Skeletal muscle satellite cell (primary cell): ENCODE measurements at regions not wholly inside any gene's neighbourhood (a gene's known extent, or its start where the extent isn't known, plus 50 kb on each side); places are given as distances from the start of the nearest gene placed in this dataset.

Experiments used
- H3K27me3 ChIP-seq: 2 replicates; pipeline ENCODE4 v1.7.0; 2013; ENCODE audit warnings: low read length; ENCODE audit not compliant: control insufficient read depth, insufficient read depth
- H3K36me3 ChIP-seq: 2 replicates; pipeline ENCODE4 v1.7.0; 2013; ENCODE audit warnings: mild to moderate bottlenecking, control low read depth, low read length; ENCODE audit not compliant: insufficient read depth
- H3K4me1 ChIP-seq: 2 replicates; pipeline ENCODE4 v1.7.0; 2013; ENCODE audit warnings: low read length; ENCODE audit not compliant: control insufficient read depth, insufficient read depth
- H3K4me2 ChIP-seq: 2 replicates; pipeline ENCODE4 v1.7.0; 2013; ENCODE audit warnings: mild to moderate bottlenecking, low read length
- H3K4me3 ChIP-seq: 2 replicates; pipeline ENCODE4 v1.7.0; 2013; ENCODE audit warnings: low read length
- H3K9ac ChIP-seq: 2 replicates; pipeline ENCODE4 v1.7.0; 2013; ENCODE audit warnings: mild to moderate bottlenecking, low read depth, low read length, moderate library complexity
- H3K9me3 ChIP-seq: replicated peaks from 2 replicates; pipeline ENCODE4 v1.7.0; 2013; ENCODE audit warnings: mild to moderate bottlenecking, control low read depth, low read length

DNA sequence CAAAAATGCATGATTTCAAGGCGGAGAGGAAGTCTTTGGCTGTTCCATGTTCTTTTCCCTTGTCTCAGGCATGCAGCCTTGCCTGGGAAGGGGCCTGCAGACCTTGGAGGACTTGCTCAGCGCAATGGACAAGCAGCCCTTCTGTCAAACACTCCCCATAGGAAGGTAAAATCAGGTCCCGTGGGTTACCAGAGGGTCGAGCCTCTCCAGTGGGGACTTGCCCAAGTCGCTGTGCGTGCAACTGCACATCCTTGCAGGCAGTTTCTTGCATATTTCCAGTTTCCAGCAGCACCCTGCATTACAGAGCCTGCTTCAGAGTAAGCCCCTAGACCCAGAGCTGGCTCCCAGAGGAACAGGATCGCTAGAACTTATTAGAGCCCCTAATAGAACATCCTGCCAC, 75.5 kb upstream of the KLF13 start:
- H3K4me2 ChIP-seq, result no peak overlapping the region
- H3K9me3 ChIP-seq, result no peaks in the 10 kb centered on the region
- H3K4me1 ChIP-seq, result peaks cover 11% of the 10 kb centered on the region
- H3K9ac ChIP-seq, result no peak overlapping the region
- H3K27me3 ChIP-seq, result peaks cover 45% of the 10 kb centered on the region
- H3K36me3 ChIP-seq, result no peaks in the 10 kb centered on the region
- H3K4me3 ChIP-seq, result no peak overlapping the region

DNA sequence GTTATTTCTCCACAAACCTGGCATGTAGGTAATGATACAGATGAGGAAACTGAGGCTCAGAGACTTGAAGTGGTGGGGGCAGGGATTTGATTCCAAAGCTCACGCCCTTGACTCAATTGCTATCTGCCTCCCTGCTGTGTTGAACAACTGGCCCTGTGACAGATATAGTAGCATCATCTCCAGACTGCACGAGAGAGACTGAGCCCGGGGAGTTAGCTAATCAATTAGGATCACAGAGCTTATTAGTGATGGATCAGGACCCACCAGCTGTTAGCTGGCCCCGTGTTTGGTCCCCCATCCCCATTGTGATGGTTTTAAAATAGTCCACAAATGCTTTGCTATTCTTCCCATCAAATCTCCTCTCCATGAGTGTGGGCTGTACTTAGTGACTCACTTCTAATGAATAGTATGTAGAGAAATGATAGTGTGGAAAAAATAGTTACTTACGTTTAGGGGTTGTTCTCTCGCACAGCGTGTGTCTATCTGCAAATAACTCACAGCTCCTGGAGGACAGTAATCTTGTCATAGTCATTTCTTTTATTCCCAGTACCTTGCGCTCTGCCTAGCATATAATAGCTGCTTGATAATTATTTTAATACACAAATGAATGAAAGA, 74.4 kb upstream of the KLF13 start:
- Histone ChIP-seq H3K4me1 (peaks cover 11% of the 10 kb centered on the region), H3K4me2 (no peak overlapping the region), H3K27me3 (peaks cover 38% of the 10 kb centered on the region), H3K4me3 (no peak overlapping the region), H3K9me3 (no peaks in the 10 kb centered on the region), H3K9ac (no peak overlapping the region), H3K36me3 (no peaks in the 10 kb centered on the region)

DNA sequence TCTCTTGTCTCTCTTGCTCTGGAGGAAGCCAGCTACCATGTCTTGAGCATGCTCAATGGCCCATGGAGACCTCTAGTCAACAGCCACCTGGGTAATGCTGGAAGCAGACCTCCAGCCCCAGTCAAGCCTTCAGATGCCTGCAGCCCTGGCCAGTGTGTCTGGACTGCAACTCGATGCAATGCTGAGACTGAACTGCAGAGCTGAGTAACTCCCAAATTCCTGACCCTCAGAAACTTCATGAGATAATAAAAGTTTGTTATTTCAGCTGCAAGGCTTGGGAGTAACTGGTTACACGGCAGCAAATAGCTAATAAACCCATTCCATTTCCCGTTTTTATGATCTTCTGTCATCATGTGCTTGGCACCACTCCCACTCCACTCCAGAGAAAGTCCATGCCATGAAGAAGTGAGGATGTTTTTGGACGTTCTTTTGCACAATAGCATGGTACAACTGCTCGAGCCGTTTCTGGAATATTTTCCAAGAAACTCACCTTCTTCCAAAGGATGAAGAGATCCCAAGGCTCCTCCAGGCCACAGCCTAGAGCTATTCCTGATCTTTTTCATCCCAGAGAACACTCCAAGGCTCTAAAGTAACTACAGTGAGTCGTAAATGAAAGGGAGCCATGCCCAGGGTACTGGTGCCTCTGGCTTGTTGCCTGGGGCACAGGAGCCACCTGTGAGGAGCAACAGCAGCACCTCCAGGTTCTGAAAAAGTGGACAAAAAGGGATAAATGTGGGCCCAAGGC, 72.0 kb upstream of the KLF13 start:
- H3K4me3 ChIP-seq, result no peak overlapping the region
- H3K9me3 ChIP-seq, result no peaks in the 10 kb centered on the region
- H3K36me3 ChIP-seq, result no peaks in the 10 kb centered on the region
- no peak overlapping the region for H3K9ac ChIP-seq
- peaks cover 29% of the 10 kb centered on the region for H3K27me3 ChIP-seq
- H3K4me1 ChIP-seq, result peaks cover 11% of the 10 kb centered on the region
- no peak overlapping the region for H3K4me2 ChIP-seq

DNA sequence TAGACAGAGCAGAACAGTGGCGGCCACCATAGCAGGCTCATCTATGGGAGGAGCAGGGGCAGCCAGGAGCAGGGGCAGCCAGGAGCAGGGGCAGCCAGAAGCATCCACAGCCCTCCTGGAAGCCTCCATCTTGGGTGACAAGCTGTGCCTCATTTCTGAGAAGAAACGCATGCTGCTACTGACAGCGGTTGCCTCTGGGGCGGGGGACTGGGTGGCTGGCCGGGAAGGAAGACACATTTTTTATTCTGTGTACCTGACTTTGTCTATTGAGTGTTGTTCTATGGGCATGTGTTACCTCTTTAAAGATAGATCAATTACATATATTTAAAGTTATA, 71.5 kb upstream of the KLF13 start:
- peaks cover 26% of the 10 kb centered on the region for H3K27me3 ChIP-seq
- peaks cover 11% of the 10 kb centered on the region for H3K4me1 ChIP-seq
- H3K4me2 ChIP-seq, result no peak overlapping the region
- no peak overlapping the region for H3K4me3 ChIP-seq
- H3K9me3 ChIP-seq, result no peaks in the 10 kb centered on the region
- H3K9ac ChIP-seq, result no peak overlapping the region
- H3K36me3 ChIP-seq, result no peaks in the 10 kb centered on the region

DNA sequence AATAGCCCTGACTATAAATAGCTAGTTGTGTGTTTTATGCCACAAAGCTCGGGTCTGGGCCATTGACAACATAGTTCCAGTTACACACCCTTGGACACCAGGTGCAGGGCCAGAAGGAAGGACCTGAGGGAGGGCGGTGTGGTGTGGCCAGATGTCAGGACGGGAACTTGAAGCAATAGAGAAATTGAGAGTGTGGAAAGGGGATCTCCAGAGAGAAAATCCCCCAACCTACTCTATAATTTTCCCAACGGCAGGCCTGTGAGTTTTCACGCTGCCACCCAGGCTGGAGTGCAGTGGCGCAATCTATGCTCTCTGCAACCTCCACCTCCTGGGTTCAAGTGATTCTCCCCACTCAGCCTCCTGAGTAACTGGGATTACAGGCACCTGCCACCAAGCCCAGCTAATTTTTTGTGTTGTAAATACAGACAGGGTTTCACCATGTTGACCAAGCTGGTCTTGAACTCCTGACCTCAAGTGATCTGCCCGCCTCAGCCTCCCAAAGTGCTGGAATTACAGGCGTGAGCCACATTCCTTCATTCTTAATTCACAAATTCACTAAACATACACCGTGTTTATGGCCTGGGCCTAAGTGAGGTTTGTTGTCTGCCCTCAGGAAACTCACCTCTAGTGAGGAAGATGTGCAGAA, 70.8 kb upstream of the KLF13 start:
- Histone ChIP-seq H3K9me3 (no peaks in the 10 kb centered on the region), H3K4me3 (no peak overlapping the region), H3K36me3 (no peaks in the 10 kb centered on the region), H3K27me3 (peaks cover 21% of the 10 kb centered on the region), H3K9ac (no peak overlapping the region), H3K4me1 (peaks cover 11% of the 10 kb centered on the region), H3K4me2 (no peak overlapping the region)

DNA sequence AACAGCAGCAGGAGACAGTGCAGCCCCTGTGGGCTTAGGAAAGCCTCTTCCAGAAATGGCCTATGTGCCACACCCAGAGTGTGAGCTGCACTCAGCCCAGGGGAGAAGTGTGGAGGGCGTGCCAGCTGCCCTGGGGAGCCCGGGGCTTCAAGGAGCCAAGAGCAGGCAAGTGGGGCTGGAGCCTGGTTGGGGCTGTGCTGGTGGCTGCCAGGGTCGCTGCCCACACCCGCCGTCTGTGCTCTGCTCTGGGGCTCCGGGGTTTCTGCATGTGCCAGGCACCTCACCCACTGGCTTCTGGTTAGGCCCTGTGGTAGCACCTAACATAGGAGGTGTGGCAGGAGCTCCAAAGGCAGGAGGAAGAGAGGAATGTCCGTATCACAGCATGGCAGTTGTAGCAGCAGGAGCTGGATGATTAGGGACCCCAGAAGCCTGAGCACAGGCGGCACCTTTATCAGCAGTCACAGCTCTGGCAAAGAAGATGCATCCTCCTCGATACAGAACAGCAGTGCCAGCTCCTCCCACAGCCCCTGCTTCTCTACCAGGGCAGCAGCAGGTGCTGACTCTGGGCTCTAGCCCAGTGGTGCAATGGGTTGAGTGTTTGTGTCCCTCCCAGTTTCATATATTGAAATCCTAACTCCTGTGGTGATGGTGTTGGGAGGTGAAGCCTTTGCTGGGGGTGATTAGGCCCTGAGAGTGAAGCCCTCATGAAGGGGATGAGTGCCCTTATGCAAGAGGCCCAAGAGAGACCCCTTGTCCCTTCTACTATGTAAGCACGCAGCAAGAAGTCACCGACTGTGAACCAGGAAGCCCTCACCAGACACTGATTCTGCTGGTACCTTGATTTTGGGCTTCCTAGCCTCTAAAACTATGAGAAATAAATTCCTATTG, 70.0 kb upstream of the KLF13 start:
- no peaks in the 10 kb centered on the region for H3K9me3 ChIP-seq
- no peak overlapping the region for H3K4me3 ChIP-seq
- no peaks in the 10 kb centered on the region for H3K36me3 ChIP-seq
- no peak overlapping the region for H3K4me2 ChIP-seq
- peaks cover 11% of the 10 kb centered on the region for H3K4me1 ChIP-seq
- peaks cover 19% of the 10 kb centered on the region for H3K27me3 ChIP-seq
- no peak overlapping the region for H3K9ac ChIP-seq

DNA sequence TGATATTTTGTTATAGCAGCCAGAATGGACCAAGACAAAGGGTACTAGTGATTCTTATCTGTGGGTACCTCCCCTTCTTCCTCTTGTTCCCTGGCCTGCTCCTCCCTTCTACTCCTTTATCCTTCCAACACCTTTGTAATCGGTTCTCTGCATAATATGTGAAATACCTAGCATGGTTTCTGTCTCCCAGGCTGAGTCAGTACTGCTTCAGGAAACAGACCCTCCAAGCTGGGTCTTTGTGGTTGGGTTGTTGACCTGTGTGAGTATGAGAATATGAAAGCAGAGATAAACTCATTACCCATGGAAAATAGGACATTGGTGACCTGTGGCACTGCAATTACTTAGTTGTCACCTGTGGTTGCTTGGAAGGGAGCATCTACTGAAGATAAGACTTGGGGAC, 69.3 kb upstream of the KLF13 start:
- peaks cover 8% of the 10 kb centered on the region for H3K4me1 ChIP-seq

DNA sequence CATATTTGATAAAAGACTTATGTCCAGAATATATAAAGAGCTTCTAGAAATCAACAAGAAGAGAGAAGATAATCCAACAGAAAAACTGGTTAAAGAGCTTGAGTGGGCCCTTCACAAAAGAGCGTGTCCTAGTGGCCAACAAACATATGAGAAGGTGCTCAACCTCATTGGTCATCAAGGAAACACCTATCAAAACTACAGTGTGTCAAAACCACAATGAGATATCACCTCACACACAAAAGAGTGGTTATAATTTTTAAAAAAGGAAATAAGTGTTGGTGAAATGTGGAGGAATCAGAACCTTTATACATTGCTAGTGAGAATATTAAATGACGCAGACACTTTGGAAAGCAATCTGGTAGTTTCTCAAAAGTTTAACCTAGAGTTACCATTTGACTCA, 68.4 kb upstream of the KLF13 start:
- no peak overlapping the region for H3K4me3 ChIP-seq
- H3K4me2 ChIP-seq, result no peak overlapping the region
- no peaks in the 10 kb centered on the region for H3K36me3 ChIP-seq
- no peak overlapping the region for H3K9ac ChIP-seq
- H3K27me3 ChIP-seq, result peaks cover 18% of the 10 kb centered on the region
- peaks cover 7% of the 10 kb centered on the region for H3K4me1 ChIP-seq
- H3K9me3 ChIP-seq, result no peaks in the 10 kb centered on the region

More for the DNA sequence above, 69.3 kb upstream of the KLF13 start:
- H3K36me3 ChIP-seq, result no peaks in the 10 kb centered on the region
- H3K9me3 ChIP-seq, result no peaks in the 10 kb centered on the region
- H3K4me2 ChIP-seq, result no peak overlapping the region
- H3K4me3 ChIP-seq, result no peak overlapping the region
- H3K9ac ChIP-seq, result no peak overlapping the region
- peaks cover 18% of the 10 kb centered on the region for H3K27me3 ChIP-seq

DNA sequence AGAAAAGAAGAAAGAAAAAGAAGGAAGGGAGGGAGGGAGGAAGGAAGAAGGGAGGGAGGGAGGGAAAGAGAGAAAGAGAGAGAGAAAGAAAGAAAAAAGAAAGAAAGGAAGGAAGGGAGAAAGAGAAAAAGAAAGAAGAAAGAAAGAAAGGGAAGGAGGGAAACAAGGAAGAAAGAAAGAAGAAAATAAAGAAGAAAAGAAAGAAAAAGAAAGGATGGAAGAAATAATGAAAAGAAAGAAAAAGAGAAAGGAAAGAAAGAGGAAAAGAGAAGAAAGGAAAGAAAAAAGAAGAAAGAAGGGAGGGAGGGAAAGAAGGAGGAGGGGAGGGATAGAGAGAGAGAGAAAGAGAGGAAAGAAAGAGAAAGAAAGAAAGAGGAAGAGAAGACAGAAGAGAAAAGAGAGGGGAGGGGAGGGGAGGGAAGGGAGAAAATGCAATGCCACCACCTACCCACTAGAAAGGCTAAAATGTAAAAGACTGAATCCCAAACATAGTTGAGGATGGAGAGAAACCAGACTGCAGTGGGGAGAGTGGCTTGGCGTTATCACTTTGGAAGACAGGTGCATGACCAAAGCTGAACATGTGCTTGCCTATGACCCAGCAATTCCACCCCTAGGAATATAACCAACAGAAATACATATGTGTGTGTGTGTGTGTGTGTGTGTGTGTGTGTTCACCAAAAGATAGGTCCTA, 66.9 kb upstream of the KLF13 start:
- H3K36me3 ChIP-seq, result no peaks in the 10 kb centered on the region

DNA sequence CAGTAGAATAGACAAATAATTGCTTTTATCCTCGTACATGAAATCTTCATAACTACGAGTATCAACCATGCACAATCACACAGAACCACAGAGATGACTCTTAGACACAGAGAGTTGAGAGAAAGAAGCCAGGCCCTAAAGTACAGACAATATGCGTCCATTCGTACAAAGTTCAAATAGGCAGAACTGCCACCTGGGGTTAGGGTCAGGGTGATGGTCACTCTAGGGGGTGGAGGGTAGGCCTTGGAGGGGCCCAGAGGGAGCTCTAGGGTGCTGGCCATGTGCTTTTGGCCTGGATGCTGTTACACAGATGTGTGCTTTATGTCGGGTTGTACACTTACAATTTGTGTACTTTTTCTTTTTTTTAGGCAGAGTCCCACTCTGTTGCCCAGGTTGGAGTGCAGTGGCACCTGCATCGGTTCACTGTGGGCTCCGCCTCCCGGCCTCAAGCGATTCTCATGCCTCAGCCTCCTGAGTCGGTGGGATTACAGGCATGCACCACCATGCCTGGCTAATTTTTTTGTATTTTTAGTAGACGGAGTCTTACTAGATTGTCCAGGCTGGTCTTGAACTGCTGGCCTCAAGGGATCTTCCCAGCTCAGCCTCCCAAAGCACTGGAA, 65.9 kb upstream of the KLF13 start:
- no peaks in the 10 kb centered on the region for H3K9me3 ChIP-seq
- H3K27me3 ChIP-seq, result peaks cover 18% of the 10 kb centered on the region
- H3K36me3 ChIP-seq, result no peaks in the 10 kb centered on the region
- peaks cover 12% of the 10 kb centered on the region for H3K4me1 ChIP-seq
- no peak overlapping the region for H3K4me2 ChIP-seq
- no peak overlapping the region for H3K4me3 ChIP-seq
- H3K9ac ChIP-seq, result no peak overlapping the region

More for the DNA sequence above, 66.9 kb upstream of the KLF13 start:
- no peak overlapping the region for H3K9ac ChIP-seq
- peaks cover 18% of the 10 kb centered on the region for H3K27me3 ChIP-seq
- H3K4me2 ChIP-seq, result no peak overlapping the region
- no peak overlapping the region for H3K4me3 ChIP-seq
- peaks cover 13% of the 10 kb centered on the region for H3K4me1 ChIP-seq
- H3K9me3 ChIP-seq, result no peaks in the 10 kb centered on the region
